ENCODE measurements at regions not wholly inside any gene's neighbourhood (a gene's known extent, or its start where the extent isn't known, plus 50 kb on each side); places are given as distances from the start of the nearest gene placed in this dataset.

DNA sequence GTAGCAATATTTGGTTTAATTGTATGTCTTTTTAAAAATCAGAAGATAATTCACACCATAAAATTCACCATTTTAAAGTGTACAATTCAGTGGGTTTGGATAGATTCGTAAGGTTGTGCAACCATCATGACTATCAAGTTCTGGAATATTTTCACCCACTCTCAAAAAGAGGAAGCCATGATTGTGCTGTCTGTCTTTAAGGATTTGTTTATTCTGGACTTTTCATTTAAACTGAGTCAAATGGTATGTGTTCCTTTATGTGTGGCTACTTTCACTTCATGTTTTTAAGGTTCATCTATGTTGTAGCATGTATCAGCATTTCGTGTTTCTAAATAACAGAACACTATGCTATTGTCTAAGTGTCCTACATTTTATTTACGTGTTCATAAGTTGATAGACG, 68.1 kb upstream of the CPHXL start:
- TF ChIP-seq, protein P1, sequence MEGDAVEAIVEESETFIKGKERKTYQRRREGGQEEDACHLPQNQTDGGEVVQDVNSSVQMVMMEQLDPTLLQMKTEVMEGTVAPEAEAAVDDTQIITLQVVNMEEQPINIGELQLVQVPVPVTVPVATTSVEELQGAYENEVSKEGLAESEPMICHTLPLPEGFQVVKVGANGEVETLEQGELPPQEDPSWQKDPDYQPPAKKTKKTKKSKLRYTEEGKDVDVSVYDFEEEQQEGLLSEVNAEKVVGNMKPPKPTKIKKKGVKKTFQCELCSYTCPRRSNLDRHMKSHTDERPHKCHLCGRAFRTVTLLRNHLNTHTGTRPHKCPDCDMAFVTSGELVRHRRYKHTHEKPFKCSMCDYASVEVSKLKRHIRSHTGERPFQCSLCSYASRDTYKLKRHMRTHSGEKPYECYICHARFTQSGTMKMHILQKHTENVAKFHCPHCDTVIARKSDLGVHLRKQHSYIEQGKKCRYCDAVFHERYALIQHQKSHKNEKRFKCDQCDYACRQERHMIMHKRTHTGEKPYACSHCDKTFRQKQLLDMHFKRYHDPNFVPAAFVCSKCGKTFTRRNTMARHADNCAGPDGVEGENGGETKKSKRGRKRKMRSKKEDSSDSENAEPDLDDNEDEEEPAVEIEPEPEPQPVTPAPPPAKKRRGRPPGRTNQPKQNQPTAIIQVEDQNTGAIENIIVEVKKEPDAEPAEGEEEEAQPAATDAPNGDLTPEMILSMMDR (IDR thresholded peaks at IDR 0.05; ENCODE audit: low read depth, low read length), result no peak
- no peak for TF ChIP-seq POLR2A (IDR thresholded peaks at IDR 0.05; ENCODE audit: extremely low read depth, insufficient read length)
- TF ChIP-seq, protein P2, sequence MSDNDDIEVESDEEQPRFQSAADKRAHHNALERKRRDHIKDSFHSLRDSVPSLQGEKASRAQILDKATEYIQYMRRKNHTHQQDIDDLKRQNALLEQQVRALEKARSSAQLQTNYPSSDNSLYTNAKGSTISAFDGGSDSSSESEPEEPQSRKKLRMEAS (IDR thresholded peaks at IDR 0.05; ENCODE audit: low read depth, low read length), result no peak

Measured in NB4 (cell line).